H9 (cell line): ENCODE measurements at regions not wholly inside any gene's neighbourhood (a gene's known extent, or its start where the extent isn't known, plus 50 kb on each side); places are given as distances from the start of the nearest gene placed in this dataset.
A peak's percentile ranks its signal among the peaks of the same experiment; 100 is the strongest.

Experiments
- DNase-seq: peaks from one replicate; pipeline ENCODE4 v3.0.0-alpha.2; 2017
- H2AFZ ChIP-seq: one replicate; pipeline ENCODE4 v1.6.1; 2013; ENCODE audit warnings: mild to moderate bottlenecking, low read length, control low read depth, moderate library complexity
- H2AK5ac ChIP-seq: 2 replicates; pipeline ENCODE4 v1.6.1; 2013; ENCODE audit warnings: low read length, control low read depth, mixed read lengths; ENCODE audit not compliant: insufficient read length
- H2BK120ac ChIP-seq: one replicate; pipeline ENCODE4 v1.6.1; 2013; ENCODE audit warnings: low read depth, mild to moderate bottlenecking, low read length, control low read depth, inconsistent platforms; ENCODE audit not compliant: poor library complexity, severe bottlenecking
- H2BK12ac ChIP-seq: 2 replicates; pipeline ENCODE4 v1.6.1; 2013; ENCODE audit warnings: low read length, control low read depth, mixed read lengths, low read depth; ENCODE audit not compliant: insufficient read length
- H2BK15ac ChIP-seq: 2 replicates; pipeline ENCODE4 v1.6.1; 2013; ENCODE audit warnings: low read depth, low read length, control low read depth
- H2BK20ac ChIP-seq: one replicate; pipeline ENCODE4 v1.6.1; 2013; ENCODE audit warnings: low read depth, mild to moderate bottlenecking, low read length, control low read depth, inconsistent platforms; ENCODE audit not compliant: poor library complexity, severe bottlenecking
- H2BK5ac ChIP-seq: 2 replicates; pipeline ENCODE4 v1.6.1; 2013; ENCODE audit warnings: low read length, control low read depth, mixed read lengths; ENCODE audit not compliant: insufficient read length
- H3K14ac ChIP-seq: 2 replicates; pipeline ENCODE4 v1.6.1; 2013; ENCODE audit warnings: low read length, control low read depth; ENCODE audit not compliant: insufficient read depth
- H3K18ac ChIP-seq: 2 replicates; pipeline ENCODE4 v1.6.1; 2013; ENCODE audit warnings: low read depth, mild to moderate bottlenecking, mixed read lengths, low read length, control low read depth; ENCODE audit not compliant: insufficient read length
- H3K23ac ChIP-seq: 2 replicates; pipeline ENCODE4 v1.6.1; 2013; ENCODE audit warnings: low read length, control low read depth, mixed read lengths, low read depth; ENCODE audit not compliant: insufficient read length
- H3K23me2 ChIP-seq: 2 replicates; pipeline ENCODE4 v1.6.1; 2013; ENCODE audit warnings: low read depth, mild to moderate bottlenecking, mixed read lengths, low read length, control low read depth; ENCODE audit not compliant: insufficient read length, poor library complexity, severe bottlenecking
- H3K27ac ChIP-seq: 2 replicates; pipeline ENCODE4 v1.5.1; 2013; ENCODE audit warnings: low read length, control low read depth, mixed read lengths, low read depth; ENCODE audit not compliant: insufficient read length
- H3K27me3 ChIP-seq: 2 replicates; pipeline ENCODE4 v1.6.1; 2013; ENCODE audit warnings: low read length, control low read depth, inconsistent platforms; ENCODE audit not compliant: insufficient read depth
- H3K4ac ChIP-seq: 2 replicates; pipeline ENCODE4 v1.6.1; 2013; ENCODE audit warnings: low read depth, mild to moderate bottlenecking, control low read depth, inconsistent platforms, low read length, moderate library complexity
- H3K4me1 ChIP-seq: 2 replicates; pipeline ENCODE4 v1.6.1; 2013; ENCODE audit warnings: low read length, control low read depth, inconsistent platforms; ENCODE audit not compliant: insufficient read depth
- H3K4me2 ChIP-seq: 2 replicates; pipeline ENCODE4 v1.6.1; 2013; ENCODE audit warnings: low read length, control low read depth, mixed read lengths; ENCODE audit not compliant: insufficient read length, insufficient read depth
- H3K56ac ChIP-seq: 2 replicates; pipeline ENCODE4 v1.6.1; 2013; ENCODE audit warnings: low read depth, mild to moderate bottlenecking, mixed read lengths, low read length, control low read depth; ENCODE audit not compliant: insufficient read length
- H3K79me1 ChIP-seq: 2 replicates; pipeline ENCODE4 v1.6.1; 2013; ENCODE audit warnings: low read depth, mild to moderate bottlenecking, moderate library complexity, low read length, control low read depth, inconsistent platforms; ENCODE audit not compliant: insufficient read depth, poor library complexity, severe bottlenecking
- H3K79me2 ChIP-seq: 2 replicates; pipeline ENCODE4 v1.6.1; 2013; ENCODE audit warnings: low read length, control low read depth, inconsistent platforms; ENCODE audit not compliant: insufficient read depth
- H3K9ac ChIP-seq: 2 replicates; pipeline ENCODE4 v1.6.1; 2013; ENCODE audit warnings: low read length, control low read depth, mixed read lengths; ENCODE audit not compliant: insufficient read length; ENCODE audit errors: extremely low read depth
- H3K9me3 ChIP-seq: one replicate; pipeline ENCODE4 v1.6.1; 2013; ENCODE audit warnings: low read depth, low read length, inconsistent platforms; ENCODE audit not compliant: control insufficient read depth
- H3T11ph ChIP-seq: one replicate; pipeline ENCODE4 v1.6.1; 2013; ENCODE audit warnings: mild to moderate bottlenecking, low read length, control low read depth, inconsistent platforms
- H4K20me1 ChIP-seq: one replicate; pipeline ENCODE4 v1.6.1; 2013; ENCODE audit not compliant: control insufficient read depth, insufficient read length, insufficient read depth
- H4K5ac ChIP-seq: 2 replicates; pipeline ENCODE4 v1.6.1; 2013; ENCODE audit warnings: low read depth, mild to moderate bottlenecking, mixed read lengths, low read length, control low read depth; ENCODE audit not compliant: insufficient read length
- H4K8ac ChIP-seq: replicated peaks from 2 replicates; pipeline ENCODE4 v1.6.1; 2013; ENCODE audit warnings: low read length, control low read depth, mixed read lengths, low read depth; ENCODE audit not compliant: insufficient read length
- H4K91ac ChIP-seq: 2 replicates; pipeline ENCODE4 v1.6.1; 2013; ENCODE audit warnings: low read depth, mild to moderate bottlenecking, moderate library complexity, mixed read lengths, low read length, control low read depth; ENCODE audit not compliant: insufficient read length
- H3K27ac Mint-ChIP-seq, 3 experiments: 2 replicates in 2 of 3; 3 replicates in 1 of 3; pipeline ENCODE4 v1.8.0; 2020 to 2021; ENCODE audit warnings: mixed read lengths in 3 of 3, mild to moderate bottlenecking in 1 of 3, moderate library complexity in 1 of 3
- H3K27me3 Mint-ChIP-seq: 2 replicates; pipeline ENCODE4 v1.8.0; 2021; ENCODE audit warnings: low read depth, mild to moderate bottlenecking, moderate library complexity, mixed read lengths
- H3K36me3 Mint-ChIP-seq, 3 experiments: 2 replicates in 2 of 3; 3 replicates in 1 of 3; pipeline ENCODE4 v1.8.0; 2020 to 2021; ENCODE audit warnings: low read depth in 3 of 3, mixed read lengths in 3 of 3; ENCODE audit not compliant: insufficient read depth in 1 of 3
- H3K4me1 Mint-ChIP-seq, 2 experiments: 2 replicates each; pipeline ENCODE4 v1.8.0; 2020; ENCODE audit warnings: mixed read lengths in 2 of 2
- H3K4me3 Mint-ChIP-seq, 2 experiments: 2 replicates in 1 of 2; 3 replicates in 1 of 2; pipeline ENCODE4 v1.8.0; 2020 to 2021; ENCODE audit warnings: mild to moderate bottlenecking in 2 of 2, mixed read lengths in 2 of 2, moderate library complexity in 1 of 2
- H3K9me3 Mint-ChIP-seq, 2 experiments: 2 replicates in 1 of 2; 3 replicates in 1 of 2; pipeline ENCODE4 v1.8.0; 2020; ENCODE audit warnings: mild to moderate bottlenecking in 2 of 2, mixed read lengths in 2 of 2, moderate library complexity in 1 of 2
- WGBS: extraction: QIAGEN DNeasy Blood & Tissue Kit; methylation state at CpG from one replicate; pipeline ENCODE4 v1.1.7; 2013; ENCODE audit warnings: missing lambda C conversion rate, low lambda C conversion rate, mixed read lengths; ENCODE audit not compliant: insufficient read length; ENCODE audit errors: extremely low coverage; 5-methylcytosine and 5-hydroxymethylcytosine counted together
- microRNA-seq: library from miRNA; unstranded; fragments of <30 nt; microRNA quantifications from one replicate; pipeline ENCODE4, GENCODE V29; 2020; ENCODE audit warnings: borderline microRNAs expressed
- TF ChIP-seq, protein P1 (sequence below): fragments of 200-600 bp; sonication (generic); conservative IDR thresholded peaks from 3 replicates; pipeline ENCODE4 v1.8.0; 2021; ENCODE audit warnings: antibody characterized with exemption, mild to moderate bottlenecking

DNA sequence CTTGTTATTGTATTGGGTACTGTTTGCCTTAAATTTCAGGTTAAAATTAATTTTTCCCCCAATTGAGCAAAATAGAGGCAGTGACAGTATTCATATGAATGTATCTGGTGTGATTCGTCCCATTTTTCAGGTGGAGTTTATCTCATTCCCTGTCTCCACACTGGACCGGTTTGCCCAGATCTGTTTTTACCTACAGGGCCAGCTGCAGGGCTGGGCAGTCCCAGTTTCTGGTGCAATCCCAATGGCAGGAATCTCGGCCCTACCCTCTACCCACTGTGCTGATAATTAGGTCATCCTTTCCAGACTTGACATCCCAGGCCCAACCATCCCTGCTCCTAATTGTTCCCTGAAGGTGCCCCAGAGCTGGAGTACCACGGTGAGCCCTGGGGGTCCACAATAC lies 49.8 kb upstream of the NFE2L3 start:
- TF ChIP-seq, protein P1, sequence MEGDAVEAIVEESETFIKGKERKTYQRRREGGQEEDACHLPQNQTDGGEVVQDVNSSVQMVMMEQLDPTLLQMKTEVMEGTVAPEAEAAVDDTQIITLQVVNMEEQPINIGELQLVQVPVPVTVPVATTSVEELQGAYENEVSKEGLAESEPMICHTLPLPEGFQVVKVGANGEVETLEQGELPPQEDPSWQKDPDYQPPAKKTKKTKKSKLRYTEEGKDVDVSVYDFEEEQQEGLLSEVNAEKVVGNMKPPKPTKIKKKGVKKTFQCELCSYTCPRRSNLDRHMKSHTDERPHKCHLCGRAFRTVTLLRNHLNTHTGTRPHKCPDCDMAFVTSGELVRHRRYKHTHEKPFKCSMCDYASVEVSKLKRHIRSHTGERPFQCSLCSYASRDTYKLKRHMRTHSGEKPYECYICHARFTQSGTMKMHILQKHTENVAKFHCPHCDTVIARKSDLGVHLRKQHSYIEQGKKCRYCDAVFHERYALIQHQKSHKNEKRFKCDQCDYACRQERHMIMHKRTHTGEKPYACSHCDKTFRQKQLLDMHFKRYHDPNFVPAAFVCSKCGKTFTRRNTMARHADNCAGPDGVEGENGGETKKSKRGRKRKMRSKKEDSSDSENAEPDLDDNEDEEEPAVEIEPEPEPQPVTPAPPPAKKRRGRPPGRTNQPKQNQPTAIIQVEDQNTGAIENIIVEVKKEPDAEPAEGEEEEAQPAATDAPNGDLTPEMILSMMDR, result no peak
- no CpG with 5 or more reads among the region's 4 CpGs for WGBS
- no peak overlapping the region for H3K27ac ChIP-seq

More for the DNA sequence above, 49.8 kb upstream of the NFE2L3 start:
- no peak overlapping the region for H4K5ac ChIP-seq
- Mint-ChIP-seq H3K27me3 (peaks cover 2% of the 10 kb centered on the region; the same call in 1 of the 2 replicates), H3K36me3 (no peaks in the 10 kb centered on the region), H3K4me1 (peaks cover 23 to 33% of the 10 kb centered on the region in 2 experiments), H3K27ac (no peak overlapping the region; a peak in 1 of 7 replicates), H3K4me3 (no peak overlapping the region; a peak in 1 of 5 replicates), H3K9me3 (no peaks in the 10 kb centered on the region)
- H3K23ac ChIP-seq, result no peak overlapping the region
- no peak overlapping the region for H2AFZ ChIP-seq
- no peak overlapping the region for H4K8ac ChIP-seq
- H3K4me1 ChIP-seq, result peaks cover 6% of the 10 kb centered on the region; the same call in 1 of the 2 replicates
- H3K23me2 ChIP-seq, result no peaks in the 10 kb centered on the region
- no peaks in the 10 kb centered on the region for H3K79me1 ChIP-seq
- H3K14ac ChIP-seq, result no peak overlapping the region
- no peak overlapping the region for H3K9ac ChIP-seq
- H3K27me3 ChIP-seq, result no peaks in the 10 kb centered on the region
- H2AK5ac ChIP-seq, result no peak overlapping the region
- no peak overlapping the region for H2BK20ac ChIP-seq
- no peaks in the 10 kb centered on the region for H4K20me1 ChIP-seq
- no peak overlapping the region for H2BK120ac ChIP-seq
- no peak overlapping the region for H2BK12ac ChIP-seq
- DNase-seq, result no peak
- H2BK15ac ChIP-seq, result no peak overlapping the region
- H3K18ac ChIP-seq, result no peak overlapping the region
- no peaks in the 10 kb centered on the region for H3K79me2 ChIP-seq
- H2BK5ac ChIP-seq, result no peak overlapping the region
- H3T11ph ChIP-seq, result no peak overlapping the region
- no peak overlapping the region for H3K56ac ChIP-seq
- no peak overlapping the region for H3K4ac ChIP-seq
- H3K9me3 ChIP-seq, result no peaks in the 10 kb centered on the region
- H4K91ac ChIP-seq, result no peak overlapping the region
- no peak overlapping the region for H3K4me2 ChIP-seq

Small RNA genes in the stretch of these regions (microRNA-seq; reads per million reads assigned to microRNA genes)
- 156 reads per million, percentile 79 among the genes with 10 or more reads in this experiment for gene MIR148A
